H1 (cell line): ENCODE measurements at regions not wholly inside any gene's neighbourhood (a gene's known extent, or its start where the extent isn't known, plus 50 kb on each side); places are given as distances from the start of the nearest gene placed in this dataset.

Source experiments
- CEBPB ChIP-seq: IDR thresholded peaks from 2 replicates; pipeline ENCODE4 v1.6.1; 2012; ENCODE audit warnings: low read depth, low read length
- CHD2 ChIP-seq: IDR thresholded peaks from 2 replicates; pipeline ENCODE4 v1.6.1; 2012; ENCODE audit warnings: low read length, improper control_type of control experiment
- FOSL1 ChIP-seq: IDR thresholded peaks from 2 replicates; pipeline ENCODE4 v1.6.1; 2011; ENCODE audit warnings: mild to moderate bottlenecking, low read depth, low read length, moderate library complexity; ENCODE audit not compliant: insufficient read depth
- KDM1A ChIP-seq: fragments of 200-600, 300-600 bp; sonication (generic); IDR thresholded peaks from 2 replicates; pipeline ENCODE4 v1.7.1; 2016; ENCODE audit warnings: mild to moderate bottlenecking, low read length, borderline replicate concordance
- NRF1 ChIP-seq: IDR thresholded peaks from 2 replicates; pipeline ENCODE4 v1.6.1; 2011; ENCODE audit warnings: mild to moderate bottlenecking, low read depth, low read length, improper control_type of control experiment
- RAD21 ChIP-seq, 2 experiments: IDR thresholded peaks in 1 of 2; conservative IDR thresholded peaks in 1 of 2; 2 replicates each; pipeline ENCODE4 v1.6.1; 2011; ENCODE audit warnings: low read depth in 2 of 2, low read length in 2 of 2, improper control_type of control experiment in 1 of 2, inconsistent platforms in 1 of 2, mild to moderate bottlenecking in 1 of 2, moderate library complexity in 1 of 2
- SUZ12 ChIP-seq: fragments of 200-600 bp; sonication (generic); IDR thresholded peaks from 2 replicates; pipeline ENCODE4 v1.6.1; 2012; ENCODE audit warnings: mild to moderate bottlenecking, inconsistent platforms, low read length, moderate library complexity, mixed read lengths
- TAF1 ChIP-seq: IDR thresholded peaks from 2 replicates; pipeline ENCODE4 v1.6.1; 2011; ENCODE audit warnings: mild to moderate bottlenecking, low read depth, low read length
- TF ChIP-seq, protein P1 (sequence below): IDR thresholded peaks from 2 replicates; pipeline ENCODE4 v1.6.1; 2011; ENCODE audit warnings: low read length, improper control_type of control experiment

DNA sequence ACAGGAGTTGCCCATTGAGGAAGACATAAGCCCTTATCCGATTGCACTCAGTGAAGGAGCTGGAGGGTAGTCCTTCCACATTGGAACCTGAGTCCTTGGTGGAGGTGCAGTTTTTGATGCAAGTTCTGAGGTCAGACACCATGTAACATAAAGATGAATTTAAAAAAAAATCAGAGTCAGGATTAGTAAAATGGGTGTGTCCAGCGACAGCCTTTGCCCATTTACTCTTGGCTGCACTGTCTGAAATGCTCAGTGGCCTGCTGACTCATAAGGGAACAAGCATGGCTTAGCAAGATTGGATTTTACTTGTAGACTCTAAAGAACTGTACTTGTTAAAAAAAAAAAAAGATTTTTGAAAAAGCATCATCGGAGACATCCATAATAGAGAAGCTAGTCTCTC lies 241.1 kb upstream of the TOPAZ1 start (continued):
- TF ChIP-seq SUZ12 (no peak), TAF1 (no peak), CEBPB (no peak), FOSL1 (no peak), KDM1A (no peak), RAD21 (IDR thresholded peaks at IDR 0.05 in 1 of 2, conservative IDR thresholded peaks at IDR 0.05 in 1 of 2; ENCODE audit: low read depth in 2 of 2, low read length in 2 of 2) (no peak), NRF1 (no peak), CHD2 (no peak)
- TF ChIP-seq, protein P1, sequence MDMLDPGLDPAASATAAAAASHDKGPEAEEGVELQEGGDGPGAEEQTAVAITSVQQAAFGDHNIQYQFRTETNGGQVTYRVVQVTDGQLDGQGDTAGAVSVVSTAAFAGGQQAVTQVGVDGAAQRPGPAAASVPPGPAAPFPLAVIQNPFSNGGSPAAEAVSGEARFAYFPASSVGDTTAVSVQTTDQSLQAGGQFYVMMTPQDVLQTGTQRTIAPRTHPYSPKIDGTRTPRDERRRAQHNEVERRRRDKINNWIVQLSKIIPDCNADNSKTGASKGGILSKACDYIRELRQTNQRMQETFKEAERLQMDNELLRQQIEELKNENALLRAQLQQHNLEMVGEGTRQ: no peak
